H1 (cell line): ENCODE measurements at regions not wholly inside any gene's neighbourhood (a gene's known extent, or its start where the extent isn't known, plus 50 kb on each side); places are given as distances from the start of the nearest gene placed in this dataset.

Experiments used
- CTCF ChIA-PET: fragments of 300-600 bp; sonication (Branson Sonifier 250); formaldehyde crosslinking; loops from one replicate; lab custom pipeline; 2021; ENCODE audit not compliant: partially characterized antibody; lab: Charles Lee
- POLR2A ChIA-PET: fragments of 300-600 bp; sonication (Branson Sonifier 250); formaldehyde crosslinking; loops from one replicate; lab custom pipeline; 2021; ENCODE audit warnings: inconsistent platforms; ENCODE audit not compliant: partially characterized antibody; lab: Charles Lee
- DNase-seq, 2 experiments: peaks; one replicate each; pipeline versions ENCODE4 v3.0.0 to v3.0.0-alpha.2; 2010 to 2022; ENCODE audit warnings: low spot score in 2 of 2, low read depth in 1 of 2, mixed read lengths in 1 of 2
- FAIRE-seq: peaks from 2 replicates; lab custom pipeline; 2011; peaks lifted over from hg19 to GRCh38; lab: Jason Lieb, UNC
- H2AFZ ChIP-seq: 2 replicates; pipeline ENCODE4 v1.8.1; 2012; ENCODE audit warnings: low read length, inconsistent platforms
- H2AK5ac ChIP-seq: 2 replicates; pipeline ENCODE4 v1.6.1; 2013; ENCODE audit warnings: low read depth, low read length
- H2BK120ac ChIP-seq: replicated peaks from 2 replicates; pipeline ENCODE3; 2013; ENCODE audit warnings: low read depth, low read length, inconsistent platforms
- H2BK12ac ChIP-seq: 2 replicates; pipeline ENCODE4 v1.6.1; 2013; ENCODE audit warnings: low read depth, low read length
- H2BK15ac ChIP-seq: 2 replicates; pipeline ENCODE4 v1.6.1; 2013; ENCODE audit warnings: low read length
- H2BK20ac ChIP-seq: 2 replicates; pipeline ENCODE4 v1.6.1; 2013; ENCODE audit warnings: low read length
- H2BK5ac ChIP-seq: 2 replicates; pipeline ENCODE4 v1.6.1; 2013; ENCODE audit warnings: low read depth, low read length
- H3K14ac ChIP-seq: 2 replicates; pipeline ENCODE4 v1.6.1; 2013; ENCODE audit warnings: inconsistent platforms; ENCODE audit not compliant: insufficient read length
- H3K18ac ChIP-seq: 2 replicates; pipeline ENCODE4 v1.6.1; 2013; ENCODE audit warnings: low read length; ENCODE audit errors: extremely low read depth
- H3K23ac ChIP-seq: 2 replicates; pipeline ENCODE4 v1.6.1; 2013; ENCODE audit warnings: inconsistent platforms; ENCODE audit not compliant: insufficient read length
- H3K23me2 ChIP-seq: 2 replicates; pipeline ENCODE4 v1.6.1; 2013; ENCODE audit warnings: low read depth, low read length
- H3K27ac ChIP-seq: 2 replicates; pipeline ENCODE4 v1.6.1; 2011; ENCODE audit warnings: low read depth, low read length, inconsistent platforms
- H3K27me3 ChIP-seq, 4 experiments: replicated peaks in 1 of 4; 1 replicate in 1 of 4; 2 replicates in 3 of 4; pipeline versions ENCODE4 v1.6.1 to v1.8.1; 2011 to 2013; ENCODE audit warnings: low read length in 3 of 4, mild to moderate bottlenecking in 3 of 4, inconsistent platforms in 2 of 4, mixed read lengths in 2 of 4, moderate library complexity in 1 of 4; ENCODE audit not compliant: control insufficient read depth in 3 of 4, insufficient read depth in 3 of 4; ENCODE audit errors: extremely low read depth in 1 of 4
- H3K36me3 ChIP-seq, 4 experiments: 2 replicates each; pipeline versions ENCODE4 v1.6.1 to v1.8.1; 2011 to 2013; ENCODE audit warnings: mild to moderate bottlenecking in 4 of 4, low read length in 3 of 4, moderate library complexity in 2 of 4, control low read depth in 1 of 4, inconsistent platforms in 1 of 4; ENCODE audit not compliant: insufficient read depth in 4 of 4, control insufficient read depth in 2 of 4
- H3K4ac ChIP-seq: replicated peaks from 2 replicates; pipeline ENCODE3; 2013; ENCODE audit warnings: low read length, low read depth, mixed read lengths, inconsistent platforms; ENCODE audit not compliant: insufficient read length
- H3K4me1 ChIP-seq, 4 experiments: replicated peaks in 1 of 4; 1 replicate in 1 of 4; 2 replicates in 3 of 4; pipeline versions ENCODE4 v1.6.1 to v1.8.1; 2011 to 2013; ENCODE audit warnings: low read length in 3 of 4, inconsistent platforms in 2 of 4, mixed read lengths in 1 of 4; ENCODE audit not compliant: insufficient read depth in 4 of 4, control insufficient read depth in 3 of 4
- H3K4me2 ChIP-seq, 2 experiments: 2 replicates each; pipeline versions ENCODE4 v1.6.1 to v1.8.1; 2011 to 2013; ENCODE audit warnings: low read depth in 2 of 2, low read length in 2 of 2, control low read depth in 1 of 2, inconsistent platforms in 1 of 2, mild to moderate bottlenecking in 1 of 2; ENCODE audit not compliant: insufficient read depth in 1 of 2
- H3K4me3 ChIP-seq, 4 experiments: fragments of 200-600, 300-600 bp in 1 of 4; sonication (generic), shearing (Covaris generic), sonication (Bioruptor Twin) in 1 of 4; 2 replicates each; pipeline versions ENCODE4 v1.5.1 to v1.8.1; 2011 to 2016; ENCODE audit warnings: low read length in 4 of 4, low read depth in 3 of 4, control low read depth in 2 of 4, inconsistent platforms in 2 of 4, mild to moderate bottlenecking in 2 of 4, mixed read lengths in 1 of 4, moderate library complexity in 1 of 4; ENCODE audit not compliant: insufficient read depth in 2 of 4; ENCODE audit errors: extremely low read depth in 1 of 4
- H3K56ac ChIP-seq: replicated peaks from 2 replicates; pipeline ENCODE3; 2013; ENCODE audit warnings: low read depth, mild to moderate bottlenecking, mixed read lengths, low read length, inconsistent platforms; ENCODE audit not compliant: insufficient read length
- H3K79me1 ChIP-seq: 2 replicates; pipeline ENCODE4 v1.6.1; 2013; ENCODE audit warnings: low read depth, low read length, control low read depth
- H3K79me2 ChIP-seq, 2 experiments: 2 replicates each; pipeline versions ENCODE4 v1.6.1 to v1.8.1; 2012 to 2013; ENCODE audit warnings: low read length in 2 of 2, mild to moderate bottlenecking in 2 of 2, inconsistent platforms in 1 of 2; ENCODE audit not compliant: insufficient read depth in 2 of 2, control insufficient read depth in 1 of 2
- H3K9ac ChIP-seq, 4 experiments: replicated peaks in 1 of 4; 1 replicate in 1 of 4; 2 replicates in 3 of 4; pipeline versions ENCODE4 v1.6.1 to v1.8.1; 2011 to 2013; ENCODE audit warnings: low read depth in 3 of 4, low read length in 3 of 4, control low read depth in 2 of 4, mild to moderate bottlenecking in 2 of 4, moderate library complexity in 2 of 4, inconsistent platforms in 1 of 4; ENCODE audit errors: extremely low read depth in 1 of 4
- H3K9me3 ChIP-seq, 2 experiments: 2 replicates each; pipeline versions ENCODE4 v1.6.1 to v1.8.1; 2012 to 2013; ENCODE audit warnings: mild to moderate bottlenecking in 2 of 2, moderate library complexity in 2 of 2, control low read depth in 1 of 2, inconsistent platforms in 1 of 2, low read depth in 1 of 2, low read length in 1 of 2, mixed read lengths in 1 of 2; ENCODE audit not compliant: insufficient read depth in 2 of 2
- H4K20me1 ChIP-seq, 2 experiments: replicated peaks in 1 of 2; 2 replicates each; pipeline versions ENCODE3 to v1.8.1; 2011 to 2013; ENCODE audit warnings: inconsistent platforms in 2 of 2, low read length in 2 of 2, mild to moderate bottlenecking in 1 of 2; ENCODE audit not compliant: insufficient read depth in 2 of 2, control insufficient read depth in 1 of 2
- H4K5ac ChIP-seq: 2 replicates; pipeline ENCODE4 v1.6.1; 2013; ENCODE audit warnings: low read length, low read depth, mixed read lengths, inconsistent platforms; ENCODE audit not compliant: insufficient read length
- H4K8ac ChIP-seq: 2 replicates; pipeline ENCODE4 v1.8.0; 2013; ENCODE audit warnings: mild to moderate bottlenecking, moderate library complexity, low read length, inconsistent platforms; ENCODE audit not compliant: insufficient read depth; ENCODE audit errors: extremely low read depth
- H4K91ac ChIP-seq: replicated peaks from 2 replicates; pipeline ENCODE3; 2013; ENCODE audit warnings: low read length, mixed read lengths, inconsistent platforms; ENCODE audit not compliant: insufficient read length
- GTF2F1 ChIP-seq: IDR thresholded peaks from 2 replicates; pipeline ENCODE4 v1.6.1; 2012; ENCODE audit warnings: low read depth, low read length, improper control_type of control experiment, borderline replicate concordance
- JUND ChIP-seq: IDR thresholded peaks from 2 replicates; pipeline ENCODE4 v1.6.1; 2011; ENCODE audit warnings: mild to moderate bottlenecking, improper control_type of control experiment, low read length
- MAX ChIP-seq: IDR thresholded peaks from 2 replicates; pipeline ENCODE4 v1.6.1; 2012; ENCODE audit warnings: inconsistent platforms
- SIRT6 ChIP-seq: IDR thresholded peaks from one replicate; pipeline ENCODE4 v1.7.1; 2012; ENCODE audit warnings: low read length, inconsistent platforms
- YY1 ChIP-seq: IDR thresholded peaks from 2 replicates; pipeline ENCODE4 v1.6.1; 2011; ENCODE audit warnings: low read depth, mild to moderate bottlenecking, low read length
- WGBS, 2 experiments: shearing (Covaris generic) in 1 of 2; methylation state at CpG; one replicate each; pipeline versions ENCODE4 v1.1.6 to v1.1.7; 2013 to 2015; ENCODE audit warnings: low lambda C conversion rate in 2 of 2, mixed read lengths in 2 of 2, inconsistent platforms in 1 of 2, low coverage in 1 of 2, missing lambda C conversion rate in 1 of 2; ENCODE audit not compliant: insufficient replicate concordance in 2 of 2, insufficient coverage in 1 of 2, insufficient read length in 1 of 2; ENCODE audit errors: extremely low coverage in 1 of 2, missing lambda C conversion rate in 1 of 2; 5-methylcytosine and 5-hydroxymethylcytosine counted together

- ChIA-PET POLR2A (no interaction called here), CTCF (interaction anchor here (0.6 kb wide), 1 partner anchor 69 kb away, joined by 3 read pairs; no protein-coding TSS in a partner anchor)
- DNase-seq (no peak), FAIRE-seq (no peak)
- Histone ChIP-seq H3K4me1 (no peaks in the 10 kb centered on the region), H3K36me3 (no peaks in the 10 kb centered on the region), H2BK5ac (no peak overlapping the region), H3K79me1 (no peaks in the 10 kb centered on the region), H3K23ac (no peak overlapping the region), H2BK12ac (no peak overlapping the region), H3K79me2 (no peaks in the 10 kb centered on the region), H3K56ac (no peak overlapping the region), H2BK120ac (no peak overlapping the region), H3K27me3 (no peaks in the 10 kb centered on the region), H3K14ac (no peak overlapping the region), H3K27ac (no peak overlapping the region), H4K91ac (no peak overlapping the region), H4K8ac (no peak overlapping the region), H3K9ac (no peak overlapping the region), H2AK5ac (no peak overlapping the region), H4K5ac (no peak overlapping the region), H3K4me3 (no peak overlapping the region), H2AFZ (peak overlapping the region; percentile 78), H3K4ac (no peak overlapping the region), H2BK20ac (no peak overlapping the region), H4K20me1 (no peaks in the 10 kb centered on the region), H3K18ac (no peak overlapping the region), H3K9me3 (no peaks in the 10 kb centered on the region), H2BK15ac (no peak overlapping the region), H3K23me2 (no peaks in the 10 kb centered on the region; the same call in 1 of the 2 replicates), H3K4me2 (no peak overlapping the region)
- TF ChIP-seq GTF2F1 (no peak), SIRT6 (no peak), JUND (no peak), MAX (no peak), YY1 (no peak)
- 85% methylated on average over 3 of the region's 3 CpGs; no CpG with 5 or more reads in 1 of the 2 experiments for WGBS, 2 experiments
Observed at GRCh38 chr3:107025961-107026360, 351.3 kb upstream of the CCDC54 start.
